Neural cell (in vitro differentiated cells): ENCODE measurements at regions not wholly inside any gene's neighbourhood (a gene's known extent, or its start where the extent isn't known, plus 50 kb on each side); places are given as distances from the start of the nearest gene placed in this dataset.

ENCODE experiments used
- CTCF ChIP-seq: fragments of 450-650 bp; IDR thresholded peaks from 2 replicates; pipeline ENCODE4 v1.5.1; 2014; ENCODE audit warnings: antibody characterized with exemption, mild to moderate bottlenecking, moderate library complexity; ENCODE audit not compliant: poor library complexity, severe bottlenecking
- EP300 ChIP-seq: fragments of 450-650 bp; conservative IDR thresholded peaks from 2 replicates; pipeline ENCODE4 v1.6.1; 2014; ENCODE audit warnings: antibody characterized with exemption, mild to moderate bottlenecking, moderate library complexity; ENCODE audit not compliant: poor library complexity, severe bottlenecking
- EZH2 ChIP-seq: fragments of 200-600, 300-800 bp; shearing (Covaris generic), sonication (generic); IDR thresholded peaks from 2 replicates; pipeline ENCODE4 v1.6.1; 2014; ENCODE audit warnings: antibody characterized with exemption, low read length, borderline replicate concordance, mild to moderate bottlenecking; ENCODE audit not compliant: insufficient read depth, poor library complexity, severe bottlenecking
- POLR2AphosphoS5 ChIP-seq: IDR thresholded peaks from 2 replicates; pipeline ENCODE4 v1.6.1; 2012

GRCh38 chr5:155903791-155904190 is 423.2 kb upstream of the SGCD start:
- no peak for TF ChIP-seq CTCF
- no peak for TF ChIP-seq EZH2
- no peak for TF ChIP-seq POLR2AphosphoS5
- TF ChIP-seq EP300: no peak
